ENCODE measurements at regions not wholly inside any gene's neighbourhood (a gene's known extent, or its start where the extent isn't known, plus 50 kb on each side); places are given as distances from the start of the nearest gene placed in this dataset.

DNA sequence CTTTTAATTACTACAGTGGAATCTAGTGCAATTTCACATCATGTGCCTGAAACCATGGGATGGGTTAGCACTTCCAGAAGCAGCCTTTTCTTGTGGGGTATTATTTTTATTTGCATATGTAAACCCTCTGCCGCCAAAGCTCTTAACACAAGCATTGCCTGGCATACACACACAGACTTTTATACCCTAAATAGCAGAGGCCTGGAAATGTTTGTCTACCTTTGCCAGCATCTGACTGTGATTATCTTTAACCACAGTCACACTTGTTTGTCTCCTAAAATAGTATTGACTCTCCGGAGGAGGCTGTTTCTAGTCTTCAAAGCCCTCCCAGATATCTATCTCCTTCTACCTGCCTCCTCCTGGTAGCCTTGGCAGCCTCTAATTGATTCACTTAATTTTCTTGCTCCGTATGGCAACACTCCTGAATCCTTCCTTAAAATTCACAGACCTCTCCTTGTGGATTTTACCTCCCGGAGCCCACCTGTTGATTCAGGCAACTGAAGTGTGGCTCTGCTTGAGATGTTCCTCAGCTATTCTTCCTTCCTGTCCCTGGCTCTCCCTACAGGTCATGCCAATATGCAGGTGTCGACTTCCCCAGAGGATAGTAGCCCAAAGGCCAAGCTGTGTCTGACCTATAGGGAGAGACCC is 127.1 kb upstream of the UMPS start:
- no peak for DNase-seq (ENCODE audit: low spot score)

DNA sequence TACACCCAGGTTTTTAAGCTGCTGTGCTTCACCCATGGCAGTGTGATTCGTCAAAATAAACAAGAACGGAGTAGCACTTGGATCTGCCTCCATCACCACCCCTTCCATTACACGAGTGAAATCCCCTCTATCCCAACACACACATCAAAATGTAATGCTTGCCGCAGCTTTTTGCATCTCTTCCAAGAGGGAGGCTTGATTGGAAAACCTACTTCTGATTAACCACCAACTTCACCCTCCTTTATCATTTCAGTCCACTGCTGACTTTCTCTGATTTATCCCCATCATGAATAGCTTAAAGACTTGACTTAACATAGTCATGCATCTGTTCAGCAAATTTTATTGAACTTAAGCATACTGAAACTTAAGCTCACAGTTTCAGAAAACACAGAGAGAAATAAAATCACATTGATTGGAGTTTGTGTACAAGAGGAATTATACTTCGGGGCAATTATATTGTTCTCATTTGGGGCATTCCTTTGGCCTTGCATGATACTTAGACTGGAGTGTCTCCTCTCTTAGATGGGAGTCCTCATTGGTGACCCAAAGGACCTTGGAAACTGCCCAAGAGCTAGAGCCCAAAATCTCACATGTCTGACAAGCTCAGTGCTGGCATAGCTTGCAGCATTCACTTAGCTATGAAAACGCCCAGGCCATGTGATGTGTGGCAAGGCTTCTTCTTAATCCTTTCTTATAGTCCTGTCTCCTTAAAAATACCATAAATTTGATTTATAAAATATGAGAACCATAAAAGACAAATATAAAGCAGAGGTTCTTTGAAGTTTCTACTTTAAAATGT is 124.3 kb upstream of the UMPS start:
- no peak for DNase-seq (ENCODE audit: low spot score)

DNA sequence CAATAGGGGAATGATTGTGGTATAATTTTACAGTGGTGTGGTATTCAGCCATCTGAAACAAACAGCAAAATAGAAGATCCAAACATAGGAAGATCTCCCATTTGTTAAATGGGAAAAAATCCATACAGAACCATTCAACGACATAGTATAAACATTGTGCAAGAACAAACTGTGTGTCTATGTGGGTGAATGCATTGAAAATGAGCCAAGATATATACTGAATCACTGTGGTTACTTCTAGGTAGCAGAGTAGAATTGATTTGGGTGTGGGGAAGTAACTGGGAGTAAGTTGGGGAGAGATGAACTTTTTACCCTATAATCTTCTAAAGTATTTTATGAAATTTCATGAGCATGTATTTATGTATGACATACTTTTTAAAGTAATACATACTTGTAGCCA is 123.1 kb upstream of the UMPS start:
- DNase-seq (ENCODE audit: low spot score) = peak; percentile 19

DNA sequence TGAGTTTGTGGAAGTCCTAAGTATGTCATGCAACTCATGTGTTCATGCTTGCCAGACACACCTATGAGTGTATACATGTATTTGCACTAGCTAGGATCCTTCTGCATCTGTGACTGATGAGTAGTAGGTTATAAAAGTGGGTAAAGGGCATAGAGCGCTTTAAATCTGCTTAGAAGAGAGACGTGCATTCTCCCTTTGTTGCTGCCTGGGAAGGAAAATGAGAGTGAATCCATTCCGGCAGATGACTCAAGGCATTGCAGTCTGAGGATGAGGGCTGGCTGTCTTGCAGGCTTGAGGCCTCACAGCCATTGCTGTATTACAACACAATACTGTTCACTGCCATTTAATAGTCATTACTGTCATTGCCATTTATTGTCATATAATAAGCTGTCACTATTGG is 120.8 kb upstream of the UMPS start:
- no peak for DNase-seq (ENCODE audit: low spot score)

DNA sequence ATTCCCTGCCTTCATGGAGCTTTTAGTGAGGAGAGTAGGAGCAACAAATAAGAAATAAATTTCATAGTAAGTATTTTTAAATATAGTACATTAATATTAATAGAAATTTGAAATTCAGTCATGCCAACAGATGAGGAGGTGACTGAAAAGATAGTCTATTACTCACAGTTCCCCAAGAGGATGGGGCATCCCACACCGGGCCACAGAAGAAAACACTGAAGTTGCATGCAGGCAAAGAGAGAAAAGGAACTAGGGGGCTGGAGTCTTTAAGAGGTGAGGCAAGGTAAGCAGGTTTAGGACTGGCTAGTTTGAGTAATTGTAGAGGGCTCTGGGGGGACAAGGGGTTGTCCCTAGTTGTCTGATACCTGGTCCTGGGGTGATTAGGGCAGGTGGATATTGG is 120.1 kb upstream of the UMPS start:
- no peak for DNase-seq (ENCODE audit: low spot score)

DNA sequence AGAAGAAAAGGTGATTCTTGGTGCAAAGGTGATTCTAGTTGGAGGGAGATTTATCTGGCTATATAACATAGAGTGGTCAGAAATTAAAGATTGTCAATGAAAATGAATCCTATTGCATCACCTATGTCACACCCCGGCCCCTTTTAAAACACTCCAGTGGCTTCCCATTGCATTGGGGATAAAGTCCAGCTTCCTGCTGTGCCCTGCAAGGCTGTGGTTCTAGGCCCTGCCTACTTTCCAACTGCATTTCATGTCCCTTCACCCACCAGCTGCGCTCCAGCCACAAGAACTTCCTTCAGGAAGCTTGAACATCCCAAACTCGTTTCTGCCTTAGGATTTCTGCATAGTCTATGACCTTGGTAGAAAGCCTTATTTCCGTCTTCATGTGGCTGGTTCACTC is 118.7 kb upstream of the UMPS start:
- DNase-seq (ENCODE audit: low spot score) = no peak

DNA sequence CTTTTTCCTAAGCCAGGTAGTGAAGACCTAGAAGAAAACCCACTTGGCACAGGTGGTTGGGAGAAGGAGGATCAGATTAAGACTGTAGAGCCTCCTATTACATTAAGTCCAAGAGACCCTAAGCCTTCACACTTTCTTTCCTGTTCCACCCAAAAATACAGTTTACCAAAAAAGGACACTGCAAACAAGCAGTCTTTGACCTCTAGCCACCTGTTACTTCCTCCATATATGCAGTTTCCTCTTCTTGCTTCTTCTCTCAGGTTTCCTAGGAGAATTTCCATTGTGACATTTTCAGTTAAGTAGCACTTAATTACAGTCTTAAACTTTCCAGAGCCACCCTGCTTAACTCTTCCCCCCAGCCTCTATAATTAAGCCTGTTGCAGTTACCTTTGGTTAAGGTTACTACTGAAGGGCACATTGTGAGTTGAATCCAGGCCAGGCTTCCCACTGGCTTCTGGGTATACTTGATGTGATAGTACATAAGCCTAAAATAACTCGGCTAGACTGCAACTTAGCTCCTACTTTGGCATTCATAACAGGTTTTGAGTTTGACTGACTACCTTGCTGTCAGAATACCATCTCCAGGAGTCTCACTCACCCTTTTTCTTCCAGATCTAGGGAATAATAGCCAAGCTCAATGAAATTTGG is 114.2 kb upstream of the UMPS start:
- DNase-seq (ENCODE audit: low spot score) = no peak

DNA sequence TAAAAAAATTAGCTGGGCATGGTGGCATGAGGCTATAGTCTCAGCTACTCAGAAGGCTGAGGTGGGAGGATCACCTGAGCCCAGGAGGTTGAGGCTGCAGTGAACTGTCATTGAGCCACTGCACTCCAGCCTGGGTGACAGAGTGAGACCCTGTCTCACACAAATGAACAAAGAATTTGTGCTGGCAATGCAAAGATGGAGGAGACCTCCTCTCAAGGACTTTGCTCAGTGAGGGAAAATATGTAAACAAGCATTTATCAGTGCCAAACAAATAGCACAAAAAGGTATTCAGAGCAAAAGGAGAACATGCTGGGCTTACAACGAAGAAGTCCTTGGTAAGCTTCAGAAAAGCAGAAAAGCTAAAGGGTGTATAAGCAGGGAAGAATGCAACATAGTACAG is 113.1 kb upstream of the UMPS start:
- no peak for DNase-seq (ENCODE audit: low spot score)

DNA sequence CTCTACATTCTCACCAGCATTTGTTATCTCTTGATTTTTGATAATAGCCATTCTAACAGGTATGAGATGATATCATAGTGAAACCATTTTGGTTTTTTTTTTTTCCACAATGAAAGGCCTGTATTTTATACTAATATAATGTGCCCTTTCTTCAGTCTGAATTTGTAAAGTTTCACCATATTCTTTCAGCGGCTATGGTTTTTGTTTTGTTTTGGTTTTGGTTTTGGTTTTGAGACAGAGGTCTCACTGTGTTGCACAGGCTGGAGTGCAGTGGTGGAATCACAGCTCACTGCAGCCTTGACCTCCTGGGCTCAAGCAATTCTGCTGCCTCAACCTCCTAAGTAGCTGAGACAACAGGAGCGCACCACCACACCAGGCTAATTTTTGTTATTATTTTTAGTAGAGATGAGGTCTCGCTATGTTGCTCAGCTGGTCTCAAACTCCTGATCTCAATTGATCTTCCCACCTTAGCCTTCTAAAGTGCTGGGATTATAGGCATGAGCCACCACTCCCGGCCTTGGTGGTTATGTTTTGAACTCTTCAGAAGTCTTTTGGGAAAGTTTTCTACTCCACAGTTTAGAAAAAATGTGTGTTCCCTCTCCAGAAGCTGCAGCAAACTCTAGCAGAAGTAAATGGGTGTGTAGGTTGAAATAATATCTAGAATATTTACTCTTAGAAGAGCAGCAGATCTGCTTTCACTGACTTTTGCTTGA is 110.2 kb upstream of the UMPS start:
- no peak for DNase-seq (ENCODE audit: low spot score)

DNA sequence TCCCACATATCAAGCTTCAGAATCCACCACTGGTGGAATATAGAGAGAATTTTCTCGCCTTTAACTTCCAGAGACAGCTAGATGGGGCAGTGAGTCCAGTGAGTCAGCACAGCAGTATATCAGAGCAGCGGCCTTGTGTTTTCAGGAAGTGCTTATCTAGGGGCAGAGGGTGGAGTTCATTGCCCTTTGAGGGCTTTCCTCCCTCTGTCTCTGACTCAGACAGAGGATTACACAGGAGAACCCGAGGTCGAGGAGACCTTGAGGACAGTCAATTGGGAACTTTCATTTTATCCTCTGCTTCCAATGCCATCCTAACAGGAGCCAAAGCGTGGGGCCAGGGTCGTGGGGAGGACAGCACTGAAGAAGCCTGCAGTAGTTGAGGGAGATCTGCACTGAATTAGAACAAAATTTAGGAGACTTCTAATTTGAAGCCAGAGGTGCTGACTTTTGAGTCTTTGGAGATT is 109.6 kb upstream of the UMPS start:
- DNase-seq (ENCODE audit: low spot score) = no peak

DNA sequence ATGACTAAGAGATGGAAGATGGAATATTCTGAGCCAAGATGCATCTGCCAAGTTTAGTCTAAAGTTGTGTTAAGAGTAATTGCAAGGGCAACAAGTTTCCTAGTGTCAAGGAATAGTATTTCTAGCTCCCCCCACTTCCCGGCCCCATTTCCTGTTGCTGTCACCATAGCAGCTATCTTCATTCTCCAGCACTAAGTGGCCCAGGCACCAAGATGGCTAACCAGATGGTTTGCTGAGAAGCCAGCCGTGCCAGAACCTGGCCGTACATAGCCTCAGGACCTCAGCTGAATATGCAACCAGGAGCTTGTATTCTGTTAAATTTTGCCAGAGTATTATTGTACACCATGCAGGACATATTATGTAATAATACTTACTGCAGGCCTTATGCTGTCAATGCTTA is 108.8 kb upstream of the UMPS start:
- no peak for DNase-seq (ENCODE audit: low spot score)

DNA sequence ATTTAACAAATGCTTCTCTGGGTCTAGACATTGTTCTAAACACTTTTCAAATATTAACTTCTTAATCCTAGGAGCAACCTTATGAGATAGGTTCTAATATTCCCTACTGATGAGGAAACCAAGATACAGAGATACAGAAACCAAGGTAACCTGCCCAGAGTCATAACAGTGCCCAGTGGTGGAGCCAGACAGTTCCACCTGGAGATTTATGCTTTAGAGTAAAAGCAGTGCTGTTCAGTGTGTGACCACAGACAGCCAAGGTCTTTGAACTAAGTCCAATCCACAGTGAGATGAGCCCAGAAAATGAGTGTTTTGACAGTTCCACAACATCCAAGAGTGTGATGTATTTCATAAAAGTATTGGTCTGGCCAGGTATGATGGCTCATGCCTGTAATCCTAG is 105.2 kb upstream of the UMPS start:
- no peak for DNase-seq (ENCODE audit: low spot score)

DNA sequence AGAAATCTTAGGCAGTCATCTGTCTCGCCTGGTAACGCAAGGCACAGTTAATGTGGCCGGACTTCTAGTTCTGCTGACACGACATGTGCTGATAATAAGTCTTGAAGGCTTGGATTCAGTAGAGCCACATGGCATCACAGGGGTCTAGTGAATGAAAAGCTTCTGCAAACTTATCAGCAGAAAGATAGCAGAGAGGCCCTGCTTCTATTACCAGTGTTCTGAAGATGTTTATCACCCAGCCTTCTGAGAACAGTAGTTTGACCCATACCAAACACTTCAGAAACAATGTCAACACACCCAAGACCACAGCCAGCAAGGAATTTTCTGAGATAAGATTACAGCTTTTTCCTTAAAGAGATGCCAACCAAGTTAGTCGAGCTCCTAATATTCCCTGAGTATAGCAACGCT is 102.7 kb upstream of the UMPS start:
- DNase-seq (ENCODE audit: low spot score) = peak; percentile 28

DNA sequence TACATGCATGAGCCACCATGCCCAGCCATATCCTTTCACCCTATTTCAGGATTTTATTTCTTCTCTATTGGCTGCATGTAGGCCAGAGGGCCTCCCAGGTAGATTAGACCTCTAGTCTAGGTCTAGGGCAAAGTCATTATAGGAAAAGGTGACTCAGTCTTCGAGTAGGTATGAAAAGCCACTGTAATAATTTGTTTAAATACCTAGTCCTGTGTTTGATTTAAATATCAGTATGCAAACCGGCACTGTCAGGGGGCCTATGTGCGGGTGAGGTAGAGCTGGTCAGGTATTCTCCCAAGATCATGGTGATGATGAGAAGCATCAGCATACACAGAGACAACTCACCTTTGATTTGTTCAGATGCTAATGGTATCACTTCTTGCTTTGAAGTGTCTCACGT is 101.4 kb upstream of the UMPS start:
- no peak for DNase-seq (ENCODE audit: low spot score)

DNA sequence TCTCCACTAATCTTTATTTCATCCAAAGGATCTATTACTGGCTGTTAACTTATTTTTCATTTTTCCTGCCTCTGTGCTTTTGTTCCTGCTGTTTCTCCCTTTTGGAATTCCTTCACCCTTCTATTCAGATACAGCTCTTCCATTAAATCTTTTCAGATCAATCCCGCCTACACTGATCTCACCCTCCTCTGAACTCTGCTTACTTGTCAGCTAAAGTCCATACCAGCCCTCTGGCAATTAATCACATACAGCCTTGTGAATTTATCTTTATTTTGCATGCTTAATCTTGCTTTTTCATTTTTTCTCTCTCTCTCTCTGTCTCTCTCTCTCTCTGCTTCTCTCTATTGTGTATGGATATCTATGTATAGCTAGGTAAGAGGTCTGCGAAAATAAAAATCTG is 100.8 kb upstream of the UMPS start:
- DNase-seq (ENCODE audit: low spot score) = no peak

DNA sequence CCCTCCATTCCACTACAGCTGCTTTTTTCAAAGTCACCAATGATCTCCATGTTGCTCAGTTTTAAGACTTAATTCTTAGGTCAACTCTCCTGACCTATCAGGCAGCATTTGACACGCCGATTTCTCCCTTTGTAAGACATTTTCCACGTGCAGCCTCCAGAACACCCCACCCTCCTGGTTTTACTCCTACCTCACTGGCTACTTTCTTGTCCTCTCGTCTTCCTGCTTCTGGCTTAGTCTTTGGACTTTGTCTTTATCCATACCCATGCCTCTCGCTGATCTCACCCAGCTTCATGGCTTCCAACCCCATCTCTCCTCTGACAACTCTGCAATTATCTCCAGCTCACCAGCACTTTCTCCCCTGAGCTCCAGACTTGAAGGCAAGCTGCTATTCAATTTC is 99.3 kb upstream of the UMPS start:
- DNase-seq (ENCODE audit: low spot score) = no peak

DNA sequence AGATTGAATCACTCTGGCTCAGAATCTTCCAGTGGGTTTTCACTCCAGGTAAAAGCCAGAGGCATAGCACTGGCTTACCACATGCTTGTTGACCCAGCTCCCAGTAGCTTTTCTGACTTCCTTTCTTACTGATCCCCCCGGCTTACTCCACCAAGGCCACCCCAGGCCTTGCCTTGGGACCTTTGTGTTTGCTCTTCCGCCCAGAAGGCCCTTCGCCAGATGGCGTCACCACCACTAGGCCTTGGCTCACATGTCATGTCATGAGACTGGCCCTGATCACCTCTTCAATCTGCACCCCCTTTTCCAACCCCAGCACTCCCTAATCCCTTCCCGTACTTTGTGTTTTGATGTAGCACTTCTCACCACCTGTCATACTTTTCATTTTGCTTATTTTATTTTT is 98.5 kb upstream of the UMPS start:
- no peak for DNase-seq (ENCODE audit: low spot score)

DNA sequence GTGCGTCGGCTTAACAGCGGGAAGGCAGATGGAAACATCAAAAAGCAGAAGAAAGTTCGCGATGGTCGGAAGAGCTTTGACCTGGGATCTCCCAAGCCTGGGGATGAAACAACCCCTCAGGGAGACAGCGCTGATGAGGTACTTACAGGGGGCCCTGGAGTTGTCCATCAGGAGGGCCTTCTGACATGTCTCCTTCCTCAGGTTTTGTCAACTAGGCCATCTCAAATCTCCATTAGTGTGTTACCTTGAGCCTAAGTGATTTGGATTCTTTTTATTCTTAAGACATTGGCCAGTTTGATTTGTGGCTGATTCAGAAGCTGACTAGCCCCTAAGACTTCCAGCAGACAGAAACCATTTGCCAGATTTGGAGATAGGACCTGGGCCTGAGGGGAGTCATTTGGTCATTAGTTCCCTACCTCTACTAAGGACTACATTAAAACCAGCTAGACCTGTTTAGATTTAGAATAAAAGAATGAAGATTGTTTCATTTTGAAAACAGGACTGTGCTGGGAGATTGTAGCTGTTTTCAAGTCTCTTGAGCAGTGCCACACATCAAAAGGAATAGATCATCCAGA is 97.6 kb upstream of the UMPS start:
- DNase-seq (ENCODE audit: low spot score) = no peak

DNA sequence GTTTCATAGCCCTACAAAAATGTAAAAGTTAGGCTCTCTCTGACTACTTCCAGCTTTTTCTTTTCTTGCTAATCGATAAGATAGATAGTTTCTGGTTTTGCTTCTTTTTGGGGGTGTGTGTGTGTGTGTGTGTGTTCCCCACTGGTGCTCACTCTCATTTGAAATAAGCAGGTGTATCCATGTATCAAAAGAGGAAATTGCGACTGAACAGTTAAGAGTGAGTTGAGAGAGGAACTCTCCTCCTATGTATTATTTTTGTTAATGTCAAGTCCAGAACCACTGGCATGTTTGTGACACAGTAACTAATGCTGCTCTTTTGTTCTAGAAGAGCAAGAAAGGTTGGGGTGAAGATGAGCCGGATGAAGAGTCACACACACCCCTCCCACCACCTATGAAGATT is 96.7 kb upstream of the UMPS start:
- DNase-seq (ENCODE audit: low spot score) = no peak

DNA sequence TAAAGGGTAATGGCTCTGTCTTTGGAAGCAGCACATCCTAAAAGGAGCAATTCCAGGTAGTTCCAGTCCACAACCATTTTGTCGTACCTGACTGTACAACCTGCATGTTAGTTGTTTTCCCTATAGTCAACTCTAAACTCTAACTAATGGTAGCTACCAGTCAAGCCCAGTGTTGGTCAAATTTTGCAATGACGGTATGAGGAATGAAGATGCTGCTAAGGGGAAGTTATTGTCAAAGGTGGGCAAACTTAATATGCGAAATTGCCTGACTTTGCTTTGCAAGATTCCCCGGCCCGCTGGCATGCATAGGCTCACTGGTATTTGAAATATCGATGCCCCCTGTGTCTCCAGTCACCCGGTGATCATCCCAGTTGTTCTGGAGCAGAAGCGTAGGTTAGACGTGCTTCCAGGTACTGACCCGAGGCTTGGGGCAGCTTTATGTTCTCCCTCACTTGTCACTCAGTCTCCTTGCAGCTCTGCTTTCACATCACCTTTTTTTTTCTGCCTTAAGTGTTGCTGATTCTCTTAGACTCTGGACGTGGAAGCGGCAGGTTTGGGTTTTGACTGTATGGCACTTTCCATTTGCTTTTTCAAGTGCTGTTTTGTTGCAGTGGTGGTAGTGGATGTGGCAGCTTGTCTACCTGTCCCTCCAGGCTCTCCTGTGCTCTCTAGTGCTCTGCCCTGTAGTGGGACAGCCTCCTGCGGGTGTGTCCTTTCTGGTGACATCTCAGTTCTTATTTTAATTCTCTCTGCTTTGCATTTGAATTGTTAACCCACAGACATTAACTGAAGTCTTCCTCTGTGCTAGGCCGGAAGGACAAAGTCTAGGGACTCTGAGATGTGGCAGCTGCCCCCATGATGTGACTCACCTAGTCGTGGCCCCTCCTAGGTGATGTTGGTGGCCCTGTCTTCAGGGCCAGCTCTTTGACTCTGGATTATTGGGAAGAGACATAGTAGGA is 95.8 kb upstream of the UMPS start:
- no peak for DNase-seq (ENCODE audit: low spot score)

DNA sequence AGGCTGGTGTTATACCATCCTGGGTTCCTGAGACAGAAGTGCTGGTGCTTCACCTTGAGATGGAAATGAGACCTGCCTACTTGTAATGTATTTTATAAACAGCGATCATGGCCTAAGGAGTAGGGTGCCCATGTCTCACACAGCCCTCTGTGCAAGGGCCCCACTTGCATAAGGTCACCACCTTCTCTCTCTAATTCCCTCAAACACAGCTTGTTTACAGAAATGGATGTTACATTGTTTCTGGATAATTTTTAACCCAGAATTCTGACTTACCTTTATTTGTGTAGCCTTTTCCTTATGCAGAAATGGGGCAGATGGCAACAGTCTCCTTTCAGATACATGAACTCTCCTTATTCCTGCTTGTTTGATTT is 95.1 kb upstream of the UMPS start:
- no peak for DNase-seq (ENCODE audit: low spot score)
